SK-N-MC (cell line): ENCODE measurements at regions not wholly inside any gene's neighbourhood (a gene's known extent, or its start where the extent isn't known, plus 50 kb on each side); places are given as distances from the start of the nearest gene placed in this dataset.

ENCODE experiments used
- EZH2 ChIP-seq: fragments of 200-600 bp; sonication (generic); IDR thresholded peaks from one replicate; pipeline ENCODE4 v1.6.1; 2017; ENCODE audit warnings: antibody characterized with exemption
- POLR2AphosphoS5 ChIP-seq: IDR thresholded peaks from 2 replicates; pipeline ENCODE4 v1.6.1; 2012; ENCODE audit warnings: mild to moderate bottlenecking, low read depth, low read length, borderline replicate concordance

DNA sequence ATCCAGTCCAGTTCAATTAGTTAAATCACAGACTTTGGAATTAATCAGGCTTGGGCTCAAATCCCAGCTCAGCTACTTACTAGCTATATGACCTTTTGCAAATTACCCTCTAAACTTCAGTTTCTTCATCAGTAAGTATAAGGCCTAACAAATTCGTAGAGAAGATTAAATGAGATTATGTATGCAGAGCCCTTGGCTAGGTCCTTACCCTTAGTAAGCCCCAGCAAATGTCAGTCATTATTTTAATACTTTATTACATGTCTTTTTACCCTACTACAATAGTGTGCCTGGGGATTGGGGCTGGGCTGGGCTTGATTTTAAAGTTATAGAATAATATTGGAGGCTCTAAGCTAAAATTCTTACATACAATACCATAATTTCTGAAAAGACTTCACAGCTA, 326.1 kb upstream of the PREP start:
- TF ChIP-seq POLR2AphosphoS5 (no peak), EZH2 (no peak)
